ENCODE measurements at regions not wholly inside any gene's neighbourhood (a gene's known extent, or its start where the extent isn't known, plus 50 kb on each side); places are given as distances from the start of the nearest gene placed in this dataset.

DNA sequence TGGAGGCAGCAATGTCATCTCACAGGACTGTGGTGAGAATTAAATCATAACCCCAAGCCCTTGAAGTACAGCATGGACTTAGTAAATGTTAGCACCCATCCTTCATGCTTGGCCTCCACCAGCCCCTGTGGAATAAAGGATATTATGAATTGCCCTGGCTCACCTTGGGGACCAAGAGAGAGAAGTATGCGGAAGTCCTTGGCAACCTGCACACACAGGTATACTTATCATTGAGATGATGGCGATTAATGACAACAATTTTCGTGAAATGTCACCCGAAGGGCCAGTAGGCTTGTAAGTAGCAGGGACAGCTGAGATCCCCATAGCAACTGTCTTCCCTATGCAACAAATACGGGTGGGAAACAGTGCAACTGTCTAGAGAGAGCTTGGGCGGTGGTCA, 102.0 kb downstream of the FAM43A start:
- TF ChIP-seq POLR2A (IDR thresholded peaks at IDR 0.05; ENCODE audit: low read depth, low read length) (no peak), POLR2AphosphoS5 (IDR thresholded peaks at IDR 0.05; ENCODE audit: low read depth, low read length) (no peak), TAF1 (IDR thresholded peaks at IDR 0.05; ENCODE audit: borderline replicate concordance, low read depth, low read length) (no peak)
- FAIRE-seq: no peak
- DNase-seq (ENCODE audit: insufficient read length): no peak

- TF ChIP-seq TAF1 (IDR thresholded peaks at IDR 0.05; ENCODE audit: borderline replicate concordance, low read depth, low read length) (no peak), POLR2AphosphoS5 (IDR thresholded peaks at IDR 0.05; ENCODE audit: low read depth, low read length) (no peak), POLR2A (IDR thresholded peaks at IDR 0.05; ENCODE audit: low read depth, low read length) (no peak)
- DNase-seq (ENCODE audit: insufficient read length): no peak
- FAIRE-seq: no peak
Observed at GRCh38 chr3:194792368-194792767, 106.7 kb downstream of the FAM43A start.

GRCh38 chr3:194797555-194798250, 112.0 kb downstream of the FAM43A start:
- TF ChIP-seq TAF1 (IDR thresholded peaks at IDR 0.05; ENCODE audit: borderline replicate concordance, low read depth, low read length): no peak
- no peak for TF ChIP-seq POLR2AphosphoS5 (IDR thresholded peaks at IDR 0.05; ENCODE audit: low read depth, low read length)
- TF ChIP-seq POLR2A (IDR thresholded peaks at IDR 0.05; ENCODE audit: low read depth, low read length): no peak
- DNase-seq (ENCODE audit: insufficient read length) (no peak), FAIRE-seq (no peak)

DNA sequence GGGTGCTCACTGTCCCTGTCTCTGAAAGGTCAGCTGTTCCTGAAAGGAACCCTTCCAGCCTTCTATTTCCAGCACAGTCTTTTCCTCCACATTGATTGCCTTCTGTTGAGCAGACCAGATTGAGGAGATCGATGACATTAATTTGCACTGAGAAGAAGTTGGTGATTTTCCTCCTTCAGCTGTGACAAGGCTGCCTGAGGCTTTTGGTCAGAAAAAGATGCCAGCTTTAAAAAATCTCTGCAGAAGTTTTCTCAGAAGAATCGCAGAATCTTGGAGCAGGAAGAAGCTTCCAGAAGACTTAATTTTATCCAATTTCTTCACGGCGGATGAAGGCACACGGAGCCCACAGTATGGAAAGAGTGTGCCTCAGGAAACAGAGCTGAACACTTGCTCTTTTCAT, 112.8 kb downstream of the FAM43A start:
- TF ChIP-seq POLR2AphosphoS5 (IDR thresholded peaks at IDR 0.05; ENCODE audit: low read depth, low read length) (no peak), POLR2A (IDR thresholded peaks at IDR 0.05; ENCODE audit: low read depth, low read length) (no peak), TAF1 (IDR thresholded peaks at IDR 0.05; ENCODE audit: borderline replicate concordance, low read depth, low read length) (no peak)
- no peak for DNase-seq (ENCODE audit: insufficient read length)
- no peak for FAIRE-seq

GRCh38 chr3:194800002-194800401, 114.3 kb downstream of the FAM43A start:
- DNase-seq (ENCODE audit: insufficient read length): no peak
- no peak for TF ChIP-seq POLR2A (IDR thresholded peaks at IDR 0.05; ENCODE audit: low read depth, low read length)
- TF ChIP-seq POLR2AphosphoS5 (IDR thresholded peaks at IDR 0.05; ENCODE audit: low read depth, low read length): no peak
- TF ChIP-seq TAF1 (IDR thresholded peaks at IDR 0.05; ENCODE audit: borderline replicate concordance, low read depth, low read length): no peak
- no peak for FAIRE-seq

- FAIRE-seq (no peak), DNase-seq (ENCODE audit: insufficient read length) (no peak)
- TF ChIP-seq POLR2A (IDR thresholded peaks at IDR 0.05; ENCODE audit: low read depth, low read length) (no peak), POLR2AphosphoS5 (IDR thresholded peaks at IDR 0.05; ENCODE audit: low read depth, low read length) (no peak), TAF1 (IDR thresholded peaks at IDR 0.05; ENCODE audit: borderline replicate concordance, low read depth, low read length) (no peak)
Observed at GRCh38 chr3:194801461-194802432, 116.1 kb downstream of the FAM43A start.

DNA sequence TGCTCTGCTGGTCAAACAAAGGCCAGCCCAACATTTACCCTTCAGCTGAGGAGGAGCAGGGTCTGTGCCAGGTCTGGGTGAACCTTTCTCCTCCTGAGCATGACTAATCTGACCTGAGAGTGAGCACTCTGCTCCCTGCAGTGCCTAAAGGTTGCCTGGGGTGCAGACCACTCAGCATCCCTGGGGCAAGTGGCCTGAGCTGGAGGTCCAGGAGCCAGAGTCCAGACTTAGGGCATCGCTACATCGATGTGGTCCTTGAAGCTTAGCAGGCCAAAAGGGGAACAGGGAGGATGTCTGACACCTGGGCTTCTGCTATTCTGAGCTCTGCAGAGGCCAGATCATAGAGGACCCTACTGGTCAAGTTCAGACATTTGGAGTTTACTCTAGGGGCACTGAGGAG, 119.1 kb downstream of the FAM43A start:
- no peak for DNase-seq (ENCODE audit: insufficient read length)
- FAIRE-seq: no peak
- TF ChIP-seq POLR2AphosphoS5 (IDR thresholded peaks at IDR 0.05; ENCODE audit: low read depth, low read length) (no peak), TAF1 (IDR thresholded peaks at IDR 0.05; ENCODE audit: borderline replicate concordance, low read depth, low read length) (no peak), POLR2A (IDR thresholded peaks at IDR 0.05; ENCODE audit: low read depth, low read length) (no peak)

- no peak for TF ChIP-seq POLR2A (IDR thresholded peaks at IDR 0.05; ENCODE audit: low read depth, low read length)
- no peak for TF ChIP-seq TAF1 (IDR thresholded peaks at IDR 0.05; ENCODE audit: borderline replicate concordance, low read depth, low read length)
- no peak for TF ChIP-seq POLR2AphosphoS5 (IDR thresholded peaks at IDR 0.05; ENCODE audit: low read depth, low read length)
- FAIRE-seq: no peak
- no peak for DNase-seq (ENCODE audit: insufficient read length)
Observed at GRCh38 chr3:194805546-194805945, 119.9 kb downstream of the FAM43A start.

GRCh38 chr3:194806991-194807630, 121.4 kb downstream of the FAM43A start:
- TF ChIP-seq POLR2A (IDR thresholded peaks at IDR 0.05; ENCODE audit: low read depth, low read length): no peak
- TF ChIP-seq POLR2AphosphoS5 (IDR thresholded peaks at IDR 0.05; ENCODE audit: low read depth, low read length): no peak
- no peak for TF ChIP-seq TAF1 (IDR thresholded peaks at IDR 0.05; ENCODE audit: borderline replicate concordance, low read depth, low read length)
- FAIRE-seq: no peak
- no peak for DNase-seq (ENCODE audit: insufficient read length)

DNA sequence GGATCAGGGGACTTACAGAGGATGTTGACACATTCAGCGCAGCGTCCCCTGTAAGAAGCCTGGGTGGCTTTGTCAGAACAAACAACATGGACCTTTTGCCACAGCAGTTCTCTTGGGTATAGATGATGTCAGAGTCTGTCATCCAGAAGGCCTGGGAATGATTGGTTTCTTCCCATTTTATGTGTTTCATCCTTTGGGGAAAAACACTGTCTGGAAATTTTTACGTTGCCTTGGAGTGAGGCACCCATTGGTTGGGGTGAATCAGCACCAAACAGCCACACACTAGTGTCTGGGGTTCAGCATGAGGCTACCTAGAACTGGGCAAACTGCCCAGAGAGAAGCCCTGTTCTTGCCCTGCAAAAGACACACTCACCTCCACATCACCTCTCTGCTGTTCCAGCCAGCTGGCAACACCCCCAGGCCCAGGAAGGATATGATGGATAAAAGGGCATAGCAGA, 123.0 kb downstream of the FAM43A start:
- FAIRE-seq (no peak), DNase-seq (ENCODE audit: insufficient read length) (no peak)
- TF ChIP-seq POLR2A (IDR thresholded peaks at IDR 0.05; ENCODE audit: low read depth, low read length) (no peak), POLR2AphosphoS5 (IDR thresholded peaks at IDR 0.05; ENCODE audit: low read depth, low read length) (no peak), TAF1 (IDR thresholded peaks at IDR 0.05; ENCODE audit: borderline replicate concordance, low read depth, low read length) (no peak)

DNA sequence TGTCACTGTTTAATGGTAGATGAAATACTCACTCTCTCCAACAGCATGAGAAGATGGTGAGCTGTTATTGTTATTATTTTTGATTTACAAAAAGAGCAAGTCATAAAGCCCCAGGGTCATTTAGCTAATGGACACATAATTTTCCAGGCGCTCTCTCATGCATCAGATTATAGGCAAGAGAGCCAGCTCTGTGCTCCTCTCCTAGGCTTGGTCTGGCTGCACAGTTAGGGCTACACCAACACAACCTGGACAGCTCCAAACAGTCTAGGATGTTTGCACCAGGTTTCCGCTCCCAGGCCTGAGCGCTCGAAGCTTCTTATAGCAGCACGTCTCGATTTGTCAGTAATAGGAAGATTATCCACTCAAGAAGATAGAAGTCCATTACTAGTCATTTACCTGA, 123.7 kb downstream of the FAM43A start:
- FAIRE-seq (no peak), DNase-seq (ENCODE audit: insufficient read length) (no peak)
- TF ChIP-seq POLR2AphosphoS5 (IDR thresholded peaks at IDR 0.05; ENCODE audit: low read depth, low read length): no peak
- no peak for TF ChIP-seq POLR2A (IDR thresholded peaks at IDR 0.05; ENCODE audit: low read depth, low read length)
- no peak for TF ChIP-seq TAF1 (IDR thresholded peaks at IDR 0.05; ENCODE audit: borderline replicate concordance, low read depth, low read length)
